ENCODE measurements at regions not wholly inside any gene's neighbourhood (a gene's known extent, or its start where the extent isn't known, plus 50 kb on each side); places are given as distances from the start of the nearest gene placed in this dataset.
"Not testable (repeated sequence)": the region's sequence is repeated elsewhere in the genome, so short reads cannot be mapped to it uniquely, and the experiment has no call there.

DNA sequence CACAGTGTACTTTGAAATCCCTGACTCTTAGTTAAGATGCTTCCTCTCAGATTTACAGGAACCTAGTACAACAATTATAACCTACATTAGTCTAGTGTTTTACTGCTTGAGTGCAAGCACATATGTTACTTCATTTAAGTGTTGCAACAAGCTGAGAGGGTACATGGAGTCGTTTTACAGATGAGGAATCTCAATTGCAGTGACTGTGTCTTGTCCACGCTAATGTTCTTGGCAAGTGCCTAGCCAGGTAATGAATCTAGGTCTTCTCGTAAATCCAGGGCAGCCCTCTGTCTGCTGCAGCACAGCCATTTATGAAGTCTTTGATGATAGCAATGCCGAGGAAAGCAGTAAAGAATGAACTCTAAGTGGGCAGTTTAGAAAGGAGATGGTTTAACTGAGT lies 384.4 kb upstream of the ARPP21 start:
- no peaks in the 10 kb centered on the region for H3K9me3 Mint-ChIP-seq (ENCODE audit: low read depth, unreplicated experiment)
- no peak overlapping the region for H3K4me3 Mint-ChIP-seq (ENCODE audit: low read depth, unreplicated experiment)
- no peaks in the 10 kb centered on the region for H3K27me3 Mint-ChIP-seq (ENCODE audit: unreplicated experiment)
- TF ChIP-seq, protein P1, sequence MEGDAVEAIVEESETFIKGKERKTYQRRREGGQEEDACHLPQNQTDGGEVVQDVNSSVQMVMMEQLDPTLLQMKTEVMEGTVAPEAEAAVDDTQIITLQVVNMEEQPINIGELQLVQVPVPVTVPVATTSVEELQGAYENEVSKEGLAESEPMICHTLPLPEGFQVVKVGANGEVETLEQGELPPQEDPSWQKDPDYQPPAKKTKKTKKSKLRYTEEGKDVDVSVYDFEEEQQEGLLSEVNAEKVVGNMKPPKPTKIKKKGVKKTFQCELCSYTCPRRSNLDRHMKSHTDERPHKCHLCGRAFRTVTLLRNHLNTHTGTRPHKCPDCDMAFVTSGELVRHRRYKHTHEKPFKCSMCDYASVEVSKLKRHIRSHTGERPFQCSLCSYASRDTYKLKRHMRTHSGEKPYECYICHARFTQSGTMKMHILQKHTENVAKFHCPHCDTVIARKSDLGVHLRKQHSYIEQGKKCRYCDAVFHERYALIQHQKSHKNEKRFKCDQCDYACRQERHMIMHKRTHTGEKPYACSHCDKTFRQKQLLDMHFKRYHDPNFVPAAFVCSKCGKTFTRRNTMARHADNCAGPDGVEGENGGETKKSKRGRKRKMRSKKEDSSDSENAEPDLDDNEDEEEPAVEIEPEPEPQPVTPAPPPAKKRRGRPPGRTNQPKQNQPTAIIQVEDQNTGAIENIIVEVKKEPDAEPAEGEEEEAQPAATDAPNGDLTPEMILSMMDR (IDR thresholded peaks at IDR 0.05; ENCODE audit: unreplicated experiment): no peak
- intact Hi-C loops (cut with micrococcal nuclease; ENCODE audit: unreplicated experiment): loop anchor here (10.0 kb wide), 1 partner anchor 260 kb away; no protein-coding TSS in a partner anchor
- BruUV-seq (replicated peaks): no TSS peak
- H3K27ac Mint-ChIP-seq (ENCODE audit: unreplicated experiment): no peak overlapping the region
- H3K36me3 Mint-ChIP-seq (ENCODE audit: insufficient read depth, unreplicated experiment): no peaks in the 10 kb centered on the region
- no peaks in the 10 kb centered on the region for H3K4me1 Mint-ChIP-seq (ENCODE audit: low read depth, unreplicated experiment)
- no peak for DNase-seq
- CTCF ChIA-PET: no interaction called here

DNA sequence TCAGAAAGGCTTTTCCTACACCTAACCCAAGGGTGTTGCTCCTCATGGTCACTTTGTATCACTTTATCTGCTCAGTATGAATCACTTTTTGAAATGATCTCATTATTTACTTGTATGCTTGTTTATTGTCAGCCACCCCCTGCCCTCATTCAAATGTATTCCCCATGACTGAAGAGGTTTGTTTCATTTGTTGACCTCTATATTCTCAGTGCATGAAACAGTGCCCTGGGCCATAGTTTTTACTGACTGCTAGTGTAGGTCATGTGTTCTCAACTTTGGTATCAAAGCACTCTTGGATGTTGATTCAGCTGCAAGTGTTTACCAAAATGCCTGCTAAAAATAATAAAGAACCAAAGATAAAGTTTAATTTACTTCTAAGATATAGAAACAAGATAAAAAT lies 381.7 kb upstream of the ARPP21 start:
- no TSS peak for BruUV-seq (replicated peaks)
- H3K4me3 Mint-ChIP-seq (ENCODE audit: low read depth, unreplicated experiment): no peak overlapping the region
- no peaks in the 10 kb centered on the region for H3K4me1 Mint-ChIP-seq (ENCODE audit: low read depth, unreplicated experiment)
- no peaks in the 10 kb centered on the region for H3K27me3 Mint-ChIP-seq (ENCODE audit: unreplicated experiment)
- peaks cover 2% of the 10 kb centered on the region for H3K9me3 Mint-ChIP-seq (ENCODE audit: low read depth, unreplicated experiment)
- no peaks in the 10 kb centered on the region for H3K36me3 Mint-ChIP-seq (ENCODE audit: insufficient read depth, unreplicated experiment)
- CTCF ChIA-PET: no interaction called here
- intact Hi-C loops (cut with micrococcal nuclease; ENCODE audit: unreplicated experiment): loop anchor here (10.0 kb wide), 1 partner anchor 263 kb away; no protein-coding TSS in a partner anchor
- TF ChIP-seq, protein P1 (IDR thresholded peaks at IDR 0.05; ENCODE audit: unreplicated experiment): no peak
- no peak overlapping the region for H3K27ac Mint-ChIP-seq (ENCODE audit: unreplicated experiment)
- no peak for DNase-seq

DNA sequence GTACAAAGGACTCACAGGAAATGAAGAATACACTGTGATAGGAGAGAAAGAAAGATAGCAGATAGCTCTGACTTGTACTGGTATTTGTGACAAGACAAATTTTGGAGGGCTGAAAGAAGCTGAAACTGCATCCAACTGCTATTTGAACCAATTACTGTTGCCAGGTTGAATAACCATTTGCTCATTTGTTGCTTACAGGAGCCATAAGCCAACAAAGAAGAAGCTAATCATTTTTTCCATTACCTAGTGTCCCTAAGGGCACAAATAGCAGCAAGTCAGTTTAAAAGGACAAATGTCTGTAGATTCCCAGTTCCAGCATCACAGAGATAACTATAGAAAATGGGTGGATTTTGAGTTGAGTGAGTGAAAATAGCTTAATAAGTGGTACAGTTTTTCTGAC lies 376.9 kb upstream of the ARPP21 start:
- Mint-ChIP-seq H3K27ac (ENCODE audit: unreplicated experiment) (no peak overlapping the region), H3K4me1 (ENCODE audit: low read depth, unreplicated experiment) (no peaks in the 10 kb centered on the region), H3K4me3 (ENCODE audit: low read depth, unreplicated experiment) (no peak overlapping the region), H3K9me3 (ENCODE audit: low read depth, unreplicated experiment) (peaks cover 2% of the 10 kb centered on the region), H3K36me3 (ENCODE audit: insufficient read depth, unreplicated experiment) (no peaks in the 10 kb centered on the region), H3K27me3 (ENCODE audit: unreplicated experiment) (no peaks in the 10 kb centered on the region)
- DNase-seq: no peak
- TF ChIP-seq, protein P1 (IDR thresholded peaks at IDR 0.05; ENCODE audit: unreplicated experiment): no peak
- CTCF ChIA-PET: no interaction called here
- no TSS peak for BruUV-seq (replicated peaks)
- intact Hi-C loops (cut with micrococcal nuclease; ENCODE audit: unreplicated experiment): no loop called here

DNA sequence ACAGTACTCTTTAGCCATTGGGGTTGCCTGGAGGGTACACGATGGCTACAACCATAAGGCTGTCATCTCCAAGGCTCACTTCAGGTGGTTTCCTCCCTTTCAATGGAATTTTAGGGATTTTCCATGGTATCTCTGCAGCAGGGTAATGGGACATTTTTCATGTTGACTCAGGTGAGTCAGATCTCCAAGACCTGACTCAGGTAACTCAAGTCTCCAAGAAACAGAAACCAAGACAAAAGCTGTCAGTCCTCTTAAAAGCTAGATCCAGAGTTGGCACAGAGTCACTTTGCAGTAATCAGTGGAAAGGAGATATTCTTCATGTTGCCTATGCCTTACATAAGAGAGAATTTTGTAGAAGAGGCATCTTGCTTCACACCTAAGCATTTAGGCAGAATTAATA lies 375.8 kb upstream of the ARPP21 start:
- Mint-ChIP-seq H3K36me3 (ENCODE audit: insufficient read depth, unreplicated experiment) (no peaks in the 10 kb centered on the region), H3K9me3 (ENCODE audit: low read depth, unreplicated experiment) (peaks cover 2% of the 10 kb centered on the region), H3K27ac (ENCODE audit: unreplicated experiment) (no peak overlapping the region), H3K4me1 (ENCODE audit: low read depth, unreplicated experiment) (no peaks in the 10 kb centered on the region), H3K4me3 (ENCODE audit: low read depth, unreplicated experiment) (no peak overlapping the region), H3K27me3 (ENCODE audit: unreplicated experiment) (no peaks in the 10 kb centered on the region)
- CTCF ChIA-PET: no interaction called here
- BruUV-seq (replicated peaks): no TSS peak
- TF ChIP-seq, protein P1 (IDR thresholded peaks at IDR 0.05; ENCODE audit: unreplicated experiment): no peak
- no peak for DNase-seq
- intact Hi-C loops (cut with micrococcal nuclease; ENCODE audit: unreplicated experiment): no loop called here

DNA sequence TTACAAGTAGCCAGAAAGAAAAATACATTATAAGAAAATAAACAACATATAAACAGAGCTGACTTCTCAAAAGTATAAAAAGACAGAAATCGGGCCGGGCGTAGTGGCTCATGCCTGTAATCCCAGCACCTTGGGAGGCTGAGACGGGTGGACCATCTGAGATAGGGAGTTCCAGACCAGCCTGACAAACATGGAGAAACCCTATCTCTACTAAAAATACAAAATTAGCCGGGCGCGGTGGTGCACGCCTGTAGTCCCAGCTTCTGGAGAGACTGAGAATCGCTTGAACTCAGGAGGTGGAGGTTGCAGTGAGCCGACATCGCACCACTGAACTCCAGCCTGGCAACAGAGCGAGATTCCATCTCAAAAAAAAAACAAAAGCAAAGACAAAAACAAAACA lies 373.3 kb upstream of the ARPP21 start:
- H3K27me3 Mint-ChIP-seq (ENCODE audit: unreplicated experiment); BruUV-seq (replicated peaks); H3K36me3 Mint-ChIP-seq (ENCODE audit: insufficient read depth, unreplicated experiment); H3K4me1 Mint-ChIP-seq (ENCODE audit: low read depth, unreplicated experiment); DNase-seq; CTCF ChIA-PET; H3K4me3 Mint-ChIP-seq (ENCODE audit: low read depth, unreplicated experiment); H3K27ac Mint-ChIP-seq (ENCODE audit: unreplicated experiment); H3K9me3 Mint-ChIP-seq (ENCODE audit: low read depth, unreplicated experiment); intact Hi-C loops (cut with micrococcal nuclease; ENCODE audit: unreplicated experiment): not testable (repeated sequence)

All from Calu3 (cell line).